Thyroid gland (tissue), 4 donors: ENCODE measurements at regions not wholly inside any gene's neighbourhood (a gene's known extent, or its start where the extent isn't known, plus 50 kb on each side); places are given as distances from the start of the nearest gene placed in this dataset.

ENCODE experiments used
- DNase-seq, 2 donors: peaks; one replicate each; pipeline ENCODE4 v3.0.0-alpha.2; 2019
- H3K27ac ChIP-seq, 3 donors: fragments of 200-600 bp; sonication (generic); 1 replicate in 2 of 3; 2 replicates in 1 of 3; pipeline ENCODE4 v1.5.1; 2016 to 2019; ENCODE audit warnings: mild to moderate bottlenecking in 1 of 3, moderate library complexity in 1 of 3
- H3K27me3 ChIP-seq: fragments of 200-600 bp; sonication (generic); one replicate; pipeline ENCODE4 v1.5.1; 2019
- H3K36me3 ChIP-seq, 2 donors: fragments of 200-600 bp; sonication (generic); one replicate each; pipeline ENCODE4 v1.5.1; 2016 to 2019
- H3K4me1 ChIP-seq, 2 donors: fragments of 200-600 bp; sonication (generic); one replicate each; pipeline ENCODE4 v1.5.1; 2017 to 2019
- H3K4me3 ChIP-seq, 3 donors: fragments of 200-600 bp; sonication (generic); replicated peaks in 1 of 3; 1 replicate in 2 of 3; 2 replicates in 1 of 3; pipeline ENCODE4 v1.5.1; 2016; ENCODE audit warnings: mild to moderate bottlenecking in 1 of 3
- H3K9me3 ChIP-seq: fragments of 200-600 bp; sonication (generic); one replicate; pipeline ENCODE4 v1.5.1; 2017
- POLR2A ChIP-seq, 2 donors: fragments of 450-650 bp; IDR thresholded peaks; one replicate each; pipeline ENCODE4 v1.6.1; 2017; ENCODE audit warnings: antibody characterized with exemption in 2 of 2, mild to moderate bottlenecking in 2 of 2, moderate library complexity in 1 of 2
- WGBS, 2 donors: methylation state at CpG; one replicate each; pipeline ENCODE4 v1.1.5; 2017; 5-methylcytosine and 5-hydroxymethylcytosine counted together
- intact Hi-C: fragments of 100-400 bp; cut with DNase I; formaldehyde crosslinking; loops from one replicate; pipeline ENCODE4 v1.15.1; 2023
- TF ChIP-seq, protein P1 (sequence below), 6 experiments: fragments of 200-600 bp in 3 of 6; fragments of 450-650 bp in 3 of 6; sonication (generic) in 3 of 6; IDR thresholded peaks; one replicate each; pipeline ENCODE4 v1.5.1; 2016 to 2019; ENCODE audit warnings: antibody characterized with exemption in 6 of 6, mild to moderate bottlenecking in 2 of 6, inconsistent platforms in 1 of 6, moderate library complexity in 1 of 6

DNA sequence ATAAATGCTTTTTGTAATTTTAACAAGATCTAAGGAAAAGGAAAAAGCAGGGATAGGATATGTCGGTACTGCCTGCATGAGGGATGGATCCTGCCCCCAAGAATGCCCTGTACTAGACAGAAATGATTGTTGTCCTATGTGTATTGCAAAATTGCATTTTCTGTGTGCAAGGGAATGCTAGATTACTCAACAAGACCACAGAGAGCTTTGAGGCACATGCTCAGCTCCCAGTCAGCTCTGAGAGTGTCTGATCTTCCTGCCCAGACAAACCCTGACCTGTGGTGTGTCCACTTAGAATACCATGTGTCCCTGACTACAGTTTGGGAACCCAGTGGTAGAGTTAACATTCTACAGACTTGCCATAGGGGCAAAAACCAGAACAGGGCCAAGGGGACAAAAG, 129.2 kb upstream of the PAK3 start:
- no peaks in the 10 kb centered on the region for H3K9me3 ChIP-seq
- no peaks in the 10 kb centered on the region for H3K36me3 ChIP-seq
- no peaks in the 10 kb centered on the region for H3K27me3 ChIP-seq
- no peak overlapping the region for H3K4me3 ChIP-seq
- TF ChIP-seq, protein P1, sequence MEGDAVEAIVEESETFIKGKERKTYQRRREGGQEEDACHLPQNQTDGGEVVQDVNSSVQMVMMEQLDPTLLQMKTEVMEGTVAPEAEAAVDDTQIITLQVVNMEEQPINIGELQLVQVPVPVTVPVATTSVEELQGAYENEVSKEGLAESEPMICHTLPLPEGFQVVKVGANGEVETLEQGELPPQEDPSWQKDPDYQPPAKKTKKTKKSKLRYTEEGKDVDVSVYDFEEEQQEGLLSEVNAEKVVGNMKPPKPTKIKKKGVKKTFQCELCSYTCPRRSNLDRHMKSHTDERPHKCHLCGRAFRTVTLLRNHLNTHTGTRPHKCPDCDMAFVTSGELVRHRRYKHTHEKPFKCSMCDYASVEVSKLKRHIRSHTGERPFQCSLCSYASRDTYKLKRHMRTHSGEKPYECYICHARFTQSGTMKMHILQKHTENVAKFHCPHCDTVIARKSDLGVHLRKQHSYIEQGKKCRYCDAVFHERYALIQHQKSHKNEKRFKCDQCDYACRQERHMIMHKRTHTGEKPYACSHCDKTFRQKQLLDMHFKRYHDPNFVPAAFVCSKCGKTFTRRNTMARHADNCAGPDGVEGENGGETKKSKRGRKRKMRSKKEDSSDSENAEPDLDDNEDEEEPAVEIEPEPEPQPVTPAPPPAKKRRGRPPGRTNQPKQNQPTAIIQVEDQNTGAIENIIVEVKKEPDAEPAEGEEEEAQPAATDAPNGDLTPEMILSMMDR (IDR thresholded peaks at IDR 0.05), result no peak
- no peak for TF ChIP-seq POLR2A (IDR thresholded peaks at IDR 0.05)
- H3K4me1 ChIP-seq, result no peaks in the 10 kb centered on the region
- DNase-seq, result no peak
- 94% methylated on average over 1 of the region's 1 CpG for WGBS, 2 donors
- no peak overlapping the region for H3K27ac ChIP-seq
- intact Hi-C loops, result no loop called here

GRCh38 chrX:110966091-110966454, 129.9 kb upstream of the PAK3 start:
- intact Hi-C loops, result no loop called here
- 93 to 100% methylated on average over 1 of the region's 1 CpG for WGBS, 2 donors

GRCh38 chrX:110965409-110966090, 130.4 kb upstream of the PAK3 start:
- Histone ChIP-seq H3K36me3 (no peaks in the 10 kb centered on the region), H3K4me1 (no peaks in the 10 kb centered on the region), H3K27ac (no peak overlapping the region), H3K27me3 (no peaks in the 10 kb centered on the region), H3K9me3 (no peaks in the 10 kb centered on the region), H3K4me3 (no peak overlapping the region)
- DNase-seq, result no peak
- WGBS, 2 donors, result 87 to 95% methylated on average over 4 of the region's 4 CpGs
- no peak for TF ChIP-seq POLR2A (IDR thresholded peaks at IDR 0.05)
- TF ChIP-seq, protein P1 (IDR thresholded peaks at IDR 0.05), result no peak
- intact Hi-C loops, result no loop called here

More at GRCh38 chrX:110966091-110966454, 129.9 kb upstream of the PAK3 start:
- Histone ChIP-seq H3K27ac (no peak overlapping the region), H3K27me3 (no peaks in the 10 kb centered on the region), H3K4me3 (no peak overlapping the region), H3K4me1 (no peaks in the 10 kb centered on the region), H3K9me3 (no peaks in the 10 kb centered on the region), H3K36me3 (no peaks in the 10 kb centered on the region)
- no peak for TF ChIP-seq POLR2A (IDR thresholded peaks at IDR 0.05)
- TF ChIP-seq, protein P1 (IDR thresholded peaks at IDR 0.05), result no peak
- DNase-seq, result no peak

DNA sequence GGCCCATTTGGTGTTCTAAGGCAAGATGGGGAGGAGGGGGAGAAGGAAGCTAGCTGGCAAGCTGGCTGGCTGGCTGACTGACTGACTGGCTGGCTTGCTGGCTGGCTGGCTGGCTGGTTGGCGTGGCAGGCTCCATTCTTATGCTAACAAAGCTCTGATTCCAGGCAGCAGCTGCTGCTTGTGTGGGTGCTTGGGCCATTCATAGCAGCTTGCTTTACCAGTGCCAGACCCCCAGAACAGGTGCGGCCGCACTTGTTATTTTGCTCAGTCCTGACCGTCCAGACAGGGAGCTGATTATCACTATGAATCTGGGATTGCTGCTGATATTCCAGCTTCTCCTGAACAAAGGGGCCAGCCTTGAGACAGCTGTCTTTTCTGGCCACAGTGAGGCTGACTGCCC, 131.2 kb upstream of the PAK3 start:
- H3K9me3 ChIP-seq, result no peaks in the 10 kb centered on the region
- intact Hi-C loops, result no loop called here
- H3K36me3 ChIP-seq, result no peaks in the 10 kb centered on the region
- H3K4me3 ChIP-seq, result no peak overlapping the region
- no peaks in the 10 kb centered on the region for H3K4me1 ChIP-seq
- no peaks in the 10 kb centered on the region for H3K27me3 ChIP-seq
- TF ChIP-seq, protein P1 (IDR thresholded peaks at IDR 0.05), result no peak
- no peak for TF ChIP-seq POLR2A (IDR thresholded peaks at IDR 0.05)
- no peak for DNase-seq
- 83 to 88% methylated on average over 4 of the region's 4 CpGs for WGBS, 2 donors
- no peak overlapping the region for H3K27ac ChIP-seq

GRCh38 chrX:110962451-110962850, 133.5 kb upstream of the PAK3 start:
- Histone ChIP-seq H3K4me3 (no peak overlapping the region), H3K9me3 (no peaks in the 10 kb centered on the region), H3K4me1 (no peaks in the 10 kb centered on the region), H3K36me3 (no peaks in the 10 kb centered on the region), H3K27me3 (no peaks in the 10 kb centered on the region), H3K27ac (no peak overlapping the region)
- 88 to 92% methylated on average over 2 of the region's 2 CpGs for WGBS, 2 donors
- no peak for DNase-seq
- TF ChIP-seq, protein P1 (IDR thresholded peaks at IDR 0.05), result no peak
- no peak for TF ChIP-seq POLR2A (IDR thresholded peaks at IDR 0.05)
- intact Hi-C loops, result no loop called here
